ENCODE measurements at regions not wholly inside any gene's neighbourhood (a gene's known extent, or its start where the extent isn't known, plus 50 kb on each side); places are given as distances from the start of the nearest gene placed in this dataset.

DNA sequence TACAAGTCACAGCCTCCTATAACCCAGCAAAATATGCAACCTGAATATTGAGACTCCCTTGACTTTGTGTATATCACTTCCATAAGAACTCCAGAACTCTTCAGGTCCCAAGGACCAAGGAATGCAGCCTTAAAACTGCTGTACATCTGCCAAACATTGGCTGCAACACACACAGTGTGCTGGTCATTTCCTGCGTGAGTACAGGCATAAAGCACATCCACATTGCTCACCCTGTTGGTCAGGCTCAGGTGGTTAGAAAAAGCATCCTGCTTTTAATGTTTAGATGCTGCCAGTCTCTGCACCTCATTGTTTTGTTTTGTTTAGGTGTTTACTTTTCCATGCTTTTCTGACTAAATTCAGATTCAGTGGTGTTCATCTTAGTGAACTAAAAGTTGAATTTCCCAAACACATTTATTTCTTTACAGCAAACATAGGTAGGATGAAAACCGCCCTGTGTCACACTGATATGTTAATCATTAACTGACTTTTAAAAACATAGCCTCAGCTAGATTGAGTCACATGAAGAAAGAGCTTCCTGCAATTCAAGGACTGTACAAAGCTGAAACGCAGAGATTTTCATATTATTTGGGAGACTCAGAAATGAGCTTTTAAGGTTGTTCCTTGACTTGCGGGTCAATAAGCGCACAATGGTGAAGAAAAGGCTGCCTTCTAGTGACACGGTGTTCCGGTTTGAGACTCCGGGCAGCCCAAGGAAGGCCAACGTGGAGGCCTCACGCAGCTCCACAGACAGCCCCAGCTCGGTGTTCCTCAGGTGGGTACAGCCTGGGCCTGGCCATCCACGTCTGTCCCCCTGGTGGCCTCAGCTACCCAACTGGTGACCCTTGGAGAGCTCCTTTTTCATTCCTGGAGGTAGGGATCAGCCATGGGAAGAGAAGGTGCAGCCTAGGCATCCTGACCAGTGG is 52.2 kb upstream of the GRAMD2B start:
- no peak overlapping the region for H3K4me3 ChIP-seq (ENCODE audit: low read depth, low read length)
- H3K36me3 ChIP-seq (ENCODE audit: control insufficient read depth, insufficient read depth, low read length) = no peaks in the 10 kb centered on the region
- H3K27ac ChIP-seq (ENCODE audit: low read depth, low read length) = no peak overlapping the region
- no peak overlapping the region for H3K9ac ChIP-seq (ENCODE audit: low read length)
- H3K9me3 ChIP-seq (ENCODE audit: control insufficient read depth, insufficient read depth, low read depth, low read length) = no peaks in the 10 kb centered on the region
- no peaks in the 10 kb centered on the region for H3K27me3 ChIP-seq (ENCODE audit: control insufficient read depth, insufficient read depth, low read length)
- peaks cover 35% of the 10 kb centered on the region for H3K4me1 ChIP-seq (ENCODE audit: control insufficient read depth, insufficient read depth, low read length)

GRCh38 chr5:126373375-126374108 is 49.7 kb upstream of the GRAMD2B start:
- Histone ChIP-seq H3K36me3 (ENCODE audit: control insufficient read depth, insufficient read depth, low read length) (no peaks in the 10 kb centered on the region), H3K4me3 (ENCODE audit: low read depth, low read length) (no peak overlapping the region), H3K4me1 (ENCODE audit: control insufficient read depth, insufficient read depth, low read length) (peaks cover 30% of the 10 kb centered on the region), H3K9me3 (ENCODE audit: control insufficient read depth, insufficient read depth, low read depth, low read length) (no peaks in the 10 kb centered on the region), H3K27me3 (ENCODE audit: control insufficient read depth, insufficient read depth, low read length) (no peaks in the 10 kb centered on the region), H3K27ac (ENCODE audit: low read depth, low read length) (no peak overlapping the region), H3K9ac (ENCODE audit: low read length) (no peak overlapping the region)

Measured in HUES6 (cell line).